HG03066 (cell line): ENCODE measurements at regions not wholly inside any gene's neighbourhood (a gene's known extent, or its start where the extent isn't known, plus 50 kb on each side); places are given as distances from the start of the nearest gene placed in this dataset.
"Not testable (repeated sequence)": the region's sequence is repeated elsewhere in the genome, so short reads cannot be mapped to it uniquely, and the experiment has no call there.

Source experiments
- ATAC-seq: cut with Tn5 transposase; IDR thresholded peaks from one replicate; pipeline ENCODE4 v1.9.1; 2021; ENCODE audit warnings: low read depth; ENCODE audit not compliant: unreplicated experiment

DNA sequence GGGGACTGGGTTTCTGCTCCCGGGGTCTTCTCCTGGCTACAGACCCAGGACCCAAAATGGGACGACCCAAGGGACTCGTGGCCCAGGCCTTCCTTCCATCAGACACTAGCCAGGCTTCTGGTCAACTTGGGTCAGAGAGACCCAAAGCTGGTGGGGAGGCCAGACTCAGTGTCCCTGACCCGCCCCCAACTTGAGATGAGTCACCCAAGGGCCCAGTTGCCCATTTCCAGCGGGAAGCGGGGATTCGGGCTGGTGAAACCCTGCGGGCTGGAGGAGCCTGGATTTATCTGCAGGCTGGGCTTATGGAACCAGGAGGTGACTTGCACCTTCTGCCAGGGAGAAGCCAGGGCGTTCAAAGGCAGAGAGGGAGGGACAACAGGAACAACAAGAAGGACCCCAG is 81.5 kb downstream of the RFLNA start:
- ATAC-seq, result no peak

DNA sequence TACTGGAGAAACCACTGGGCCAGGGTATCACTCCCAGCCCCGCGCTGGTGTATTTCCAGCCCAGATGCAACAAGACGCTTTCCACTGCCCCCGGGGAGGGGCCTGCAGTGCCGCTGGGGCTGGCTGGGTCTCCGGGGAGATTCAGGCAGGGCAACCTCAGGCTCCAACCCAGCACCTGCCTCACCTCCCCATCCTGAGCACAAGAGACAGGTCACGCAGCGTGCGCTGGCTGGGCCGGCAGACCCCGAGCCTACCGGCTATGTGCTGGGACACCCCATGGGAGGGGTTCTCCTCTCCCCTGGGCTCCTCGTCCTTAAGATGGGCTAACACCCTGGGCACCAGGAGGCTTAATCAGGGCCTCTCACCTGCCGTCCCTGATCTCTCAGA is 80.9 kb downstream of the RFLNA start:
- no peak for ATAC-seq

DNA sequence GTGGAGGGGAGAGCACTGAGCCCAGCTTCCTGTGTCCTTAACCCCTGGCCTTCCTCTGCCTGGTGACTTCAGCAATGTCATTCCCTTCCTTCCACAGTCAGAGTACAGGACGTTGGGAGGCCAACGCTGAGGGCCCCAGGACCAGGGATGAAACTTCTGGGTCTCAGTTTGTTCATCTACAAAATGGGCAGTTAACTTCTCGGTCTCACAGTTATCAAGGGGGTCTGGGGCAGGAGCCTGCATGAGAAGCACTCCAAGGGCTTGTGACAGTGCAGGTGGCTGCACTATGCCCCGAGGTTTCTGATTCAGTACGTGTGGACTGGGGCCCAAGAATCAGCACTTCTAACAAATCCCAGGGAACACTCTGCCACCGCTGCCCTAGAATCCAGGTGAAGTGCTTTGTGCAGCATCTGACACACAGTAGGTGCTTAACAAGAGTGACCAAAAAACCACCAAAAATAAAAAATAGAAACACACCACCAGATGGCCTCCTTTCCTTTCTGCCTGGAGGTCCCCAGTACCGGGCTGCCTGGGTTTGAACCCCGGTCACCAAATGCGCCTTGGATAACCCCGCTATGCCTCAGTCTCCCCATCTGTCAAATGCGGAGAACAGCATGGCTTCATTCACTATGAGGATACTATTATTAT is 80.4 kb downstream of the RFLNA start:
- no peak for ATAC-seq

DNA sequence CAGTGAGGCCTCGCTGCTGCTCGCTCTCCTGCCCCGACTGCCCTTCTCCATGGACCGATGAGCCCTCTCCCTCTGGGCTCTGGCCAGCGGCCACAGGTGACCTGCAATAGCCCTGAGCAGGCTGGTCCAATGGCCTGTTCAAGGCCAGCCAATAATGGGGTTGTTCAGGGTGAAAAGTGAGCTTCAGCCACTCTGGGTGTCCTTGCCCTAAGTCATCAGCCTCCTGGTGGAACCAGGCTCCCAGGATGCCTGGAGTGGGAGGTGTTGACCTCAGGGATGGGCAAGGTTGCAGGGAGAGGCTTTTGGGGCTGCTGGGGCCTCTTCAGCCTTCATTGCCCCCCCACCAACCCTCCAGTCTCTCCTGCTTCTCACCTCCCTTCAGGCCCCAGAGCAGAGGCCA is 79.7 kb downstream of the RFLNA start:
- ATAC-seq, result no peak

DNA sequence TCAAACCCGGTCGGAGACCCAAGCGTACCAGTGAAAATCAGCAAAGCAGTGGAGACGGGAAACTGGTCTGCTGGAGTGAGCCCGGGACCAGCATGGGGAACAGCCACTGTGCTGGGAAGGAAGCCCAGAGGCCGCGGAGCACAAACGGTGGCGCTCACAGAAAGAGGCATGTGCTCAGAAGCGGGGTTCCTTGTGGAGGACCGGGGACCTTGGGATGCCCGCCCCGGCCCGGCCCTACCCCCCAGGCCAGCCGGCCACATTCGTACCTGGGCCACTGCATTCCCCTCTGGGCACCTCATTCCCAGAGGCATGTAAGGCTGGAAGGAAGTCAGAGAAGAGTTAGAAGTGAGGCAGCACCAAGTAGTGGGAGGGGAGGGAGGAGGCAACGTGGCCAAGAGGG is 79.3 kb downstream of the RFLNA start:
- no peak for ATAC-seq

DNA sequence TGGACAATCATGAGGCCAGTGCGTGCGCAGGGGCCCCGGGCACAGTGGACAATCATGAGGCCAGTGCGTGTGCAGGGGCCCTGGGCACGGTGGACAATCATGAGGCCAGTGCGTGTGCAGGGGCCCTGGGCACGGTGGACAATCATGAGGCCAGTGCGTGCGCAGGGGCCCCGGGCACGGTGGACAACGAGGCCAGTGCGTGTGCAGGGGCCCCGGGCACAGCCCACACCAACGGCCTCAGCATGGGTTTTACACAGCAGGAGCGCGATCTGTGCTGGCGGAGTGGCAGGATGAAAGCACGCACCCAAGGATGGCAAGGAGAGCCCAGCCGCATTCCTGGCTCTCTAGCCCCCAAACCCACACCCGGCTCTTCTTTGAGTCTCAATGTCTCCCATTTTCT is 78.8 kb downstream of the RFLNA start:
- not testable (repeated sequence) for ATAC-seq

DNA sequence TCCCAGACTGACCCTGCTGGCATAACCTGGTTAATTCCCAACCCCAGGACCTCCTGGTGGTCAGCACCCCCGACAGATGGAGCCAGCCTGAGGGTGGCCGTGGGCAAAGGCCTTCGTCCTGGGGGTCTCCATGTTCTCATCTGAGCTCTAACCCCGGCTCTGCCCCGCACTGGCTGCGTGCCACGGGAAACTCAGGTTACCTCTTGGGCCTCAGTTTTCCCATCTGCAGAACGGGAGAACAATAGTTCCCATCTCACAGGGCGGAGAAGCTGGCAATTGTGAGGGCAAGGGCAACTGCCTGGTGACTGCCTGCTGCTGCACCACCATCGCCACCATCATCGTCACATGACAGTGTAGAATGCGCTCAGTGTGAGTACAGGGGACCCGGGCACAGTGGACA is 77.9 kb downstream of the RFLNA start:
- ATAC-seq, result no peak

DNA sequence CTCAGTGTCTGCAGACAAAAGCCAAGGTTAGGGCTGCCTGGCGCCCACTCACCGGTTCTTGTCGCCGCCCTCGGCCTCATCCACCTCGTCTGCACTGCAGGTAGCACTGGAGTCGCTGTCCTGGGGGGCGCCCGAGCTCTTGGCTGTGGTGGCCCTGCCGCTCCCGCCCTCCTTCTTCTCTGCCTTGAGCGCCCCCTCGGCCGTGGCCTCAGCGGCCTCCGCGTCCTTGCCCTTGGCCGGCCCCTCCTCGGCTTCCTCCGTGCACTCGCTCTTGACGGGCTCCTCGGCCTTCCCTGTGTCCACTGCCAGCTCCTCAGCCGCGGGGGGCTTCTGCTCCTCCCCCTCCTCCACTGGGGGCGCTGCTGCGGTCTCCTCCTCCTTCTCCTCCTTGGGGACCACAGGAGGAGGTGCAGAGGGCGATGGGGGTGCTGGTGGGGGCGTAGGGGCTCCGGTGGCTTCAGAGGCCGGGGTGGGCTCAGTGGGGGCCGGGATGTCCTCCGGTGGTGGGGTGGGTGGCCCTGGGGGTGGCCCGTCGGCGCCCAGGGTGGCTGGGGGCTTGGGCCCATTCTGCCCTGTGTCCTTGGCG is 77.2 kb downstream of the RFLNA start:
- no peak for ATAC-seq

DNA sequence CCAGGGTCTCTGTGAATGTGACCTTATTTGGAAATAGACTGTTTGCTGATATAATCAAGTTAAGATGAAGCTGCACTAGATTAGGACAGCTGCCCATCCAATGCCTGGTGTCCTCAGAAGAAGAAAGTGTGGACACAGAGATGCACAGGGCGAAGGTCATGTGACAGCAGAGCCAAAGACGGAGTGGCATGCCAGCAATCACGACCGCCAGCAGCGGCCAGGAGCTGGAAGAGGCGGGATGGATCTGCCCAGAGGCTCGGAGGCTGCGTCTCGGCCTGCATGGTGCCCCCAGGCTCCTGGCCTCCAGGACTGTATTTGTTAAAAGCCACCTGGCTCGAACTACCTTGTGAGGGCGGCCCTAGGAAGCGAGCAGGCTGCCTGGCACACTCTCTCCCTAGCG is 76.5 kb downstream of the RFLNA start:
- ATAC-seq, result no peak

DNA sequence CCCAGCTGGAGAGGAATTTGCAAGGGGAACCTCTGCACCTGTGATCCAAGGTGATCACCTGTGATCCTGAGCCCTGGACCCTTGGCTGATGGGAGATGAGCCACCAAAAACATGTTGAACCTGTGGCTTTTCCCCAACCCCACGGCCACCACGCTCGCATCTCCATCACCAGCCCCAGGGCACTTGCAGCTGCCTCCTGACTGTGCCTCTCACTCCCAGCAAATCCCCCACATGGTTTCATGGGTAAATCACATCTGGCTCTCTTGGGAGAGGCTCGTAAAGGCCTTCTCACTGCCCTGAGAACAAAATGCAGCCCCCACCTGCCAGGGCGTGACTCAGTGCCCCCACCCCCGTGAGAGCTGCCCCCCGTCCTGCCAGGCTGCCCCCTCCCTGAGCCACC is 76.0 kb downstream of the RFLNA start:
- ATAC-seq, result no peak

DNA sequence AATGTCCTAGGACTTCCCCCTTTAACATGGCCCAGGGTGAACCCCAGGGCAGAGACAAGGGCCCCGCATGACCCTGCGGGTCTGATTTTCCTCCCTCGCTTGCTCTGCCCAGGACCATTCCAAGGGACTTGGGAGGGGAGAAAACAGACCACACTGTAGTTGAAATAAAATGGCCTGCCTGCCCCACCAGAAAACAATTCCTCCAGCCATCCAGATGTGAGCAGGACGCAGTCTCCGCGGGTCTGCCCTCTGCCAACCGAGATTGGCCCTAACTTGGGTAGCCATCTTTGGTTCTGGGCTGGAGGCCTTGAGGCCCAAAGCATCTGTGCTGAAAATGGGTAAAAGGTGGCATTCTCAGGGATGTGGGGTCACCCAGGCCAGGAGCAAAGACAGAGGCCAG is 75.5 kb downstream of the RFLNA start:
- ATAC-seq, result no peak

DNA sequence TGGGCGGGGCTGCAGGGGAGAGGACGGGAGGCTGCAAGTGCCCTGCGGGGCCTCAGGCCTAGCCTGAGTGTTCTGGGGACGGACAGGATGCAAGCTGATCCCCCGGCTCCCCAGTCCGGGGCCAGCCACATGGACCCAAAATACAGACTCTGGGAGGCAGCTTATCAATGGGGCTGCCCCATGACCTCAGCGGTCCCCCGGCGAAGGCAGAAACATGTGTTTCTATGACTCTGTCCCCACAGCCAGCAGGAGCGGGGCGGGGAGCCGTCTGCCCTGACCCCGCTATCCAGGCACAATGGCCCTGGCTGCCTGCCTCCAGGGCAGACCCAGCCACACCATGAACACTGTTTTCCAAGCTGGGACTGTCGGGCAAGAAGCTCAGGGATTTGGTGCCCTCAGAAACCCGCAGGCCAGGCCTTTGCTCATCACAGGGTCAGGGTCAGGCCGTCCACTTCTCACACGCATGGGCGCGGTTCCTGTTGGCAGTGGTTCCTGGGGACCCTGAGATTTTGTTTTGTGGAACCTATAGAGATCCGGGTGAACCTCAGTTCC is 75.0 kb downstream of the RFLNA start:
- ATAC-seq, result no peak

DNA sequence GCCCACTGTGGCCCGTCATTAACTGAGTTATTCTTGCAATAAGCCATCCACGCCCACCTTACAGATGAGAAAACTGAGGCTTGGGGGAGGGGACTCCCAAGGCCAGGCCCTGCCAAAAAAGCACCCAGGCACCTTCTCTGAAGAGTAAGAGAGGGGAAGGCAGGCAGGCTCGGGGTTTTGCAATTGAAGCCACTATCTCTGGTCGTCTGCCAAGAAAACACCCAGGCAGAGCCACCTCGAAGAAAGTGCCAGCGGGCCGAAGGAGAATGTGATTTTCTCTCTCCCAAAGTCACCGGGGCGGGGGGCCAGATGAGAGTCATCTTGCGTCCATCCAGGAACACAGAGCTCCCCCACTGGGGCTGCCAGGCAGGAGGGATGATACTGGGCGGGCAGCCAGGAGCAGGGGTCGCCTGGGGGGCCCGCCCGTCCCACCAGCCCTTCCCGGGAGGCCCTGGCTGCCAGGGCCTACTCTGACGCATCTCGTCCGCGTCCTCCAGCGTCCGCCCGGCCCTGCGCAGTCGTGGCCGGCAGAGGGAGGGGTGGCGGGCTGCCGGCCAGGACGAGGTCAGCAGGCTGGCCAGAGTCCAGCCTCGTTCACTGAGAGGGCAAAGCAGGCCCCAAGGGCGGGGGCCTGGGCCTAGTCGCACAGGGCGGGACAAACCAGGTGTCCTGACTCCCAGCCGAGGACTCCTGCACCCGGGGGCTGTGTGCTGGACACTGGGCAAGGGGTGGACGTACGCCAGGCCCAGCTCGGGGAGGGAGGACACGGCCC is 74.3 kb downstream of the RFLNA start:
- ATAC-seq, result no peak

DNA sequence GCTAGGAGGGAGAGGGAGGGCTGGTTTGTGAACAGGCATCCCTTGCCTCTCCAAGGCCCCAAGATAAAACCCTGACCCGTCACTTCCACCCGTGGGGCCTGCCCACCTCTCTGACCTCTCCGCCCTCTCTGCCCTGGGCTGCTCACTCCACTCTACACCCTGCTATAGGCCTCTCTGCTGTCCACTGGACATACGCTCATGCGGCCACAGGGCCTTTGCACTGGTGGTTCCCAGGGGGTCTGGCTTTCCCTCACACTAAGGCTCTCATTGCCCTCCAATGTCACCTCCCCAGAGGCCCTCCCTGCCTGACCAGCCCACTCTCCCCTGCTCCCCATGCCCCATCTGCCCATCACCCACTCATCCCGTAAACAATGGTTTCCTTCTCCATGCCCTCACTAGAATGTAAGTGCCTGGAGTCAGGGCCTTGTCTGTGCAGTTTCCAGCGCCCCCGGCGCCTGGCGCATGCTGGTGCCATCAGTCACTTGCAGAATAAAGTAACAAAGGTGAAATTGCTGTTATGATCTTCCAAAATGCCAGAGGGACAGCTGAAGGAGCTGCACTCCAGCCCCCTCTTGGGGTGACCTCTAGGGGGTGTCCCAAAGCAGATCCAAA is 73.6 kb downstream of the RFLNA start:
- no peak for ATAC-seq

DNA sequence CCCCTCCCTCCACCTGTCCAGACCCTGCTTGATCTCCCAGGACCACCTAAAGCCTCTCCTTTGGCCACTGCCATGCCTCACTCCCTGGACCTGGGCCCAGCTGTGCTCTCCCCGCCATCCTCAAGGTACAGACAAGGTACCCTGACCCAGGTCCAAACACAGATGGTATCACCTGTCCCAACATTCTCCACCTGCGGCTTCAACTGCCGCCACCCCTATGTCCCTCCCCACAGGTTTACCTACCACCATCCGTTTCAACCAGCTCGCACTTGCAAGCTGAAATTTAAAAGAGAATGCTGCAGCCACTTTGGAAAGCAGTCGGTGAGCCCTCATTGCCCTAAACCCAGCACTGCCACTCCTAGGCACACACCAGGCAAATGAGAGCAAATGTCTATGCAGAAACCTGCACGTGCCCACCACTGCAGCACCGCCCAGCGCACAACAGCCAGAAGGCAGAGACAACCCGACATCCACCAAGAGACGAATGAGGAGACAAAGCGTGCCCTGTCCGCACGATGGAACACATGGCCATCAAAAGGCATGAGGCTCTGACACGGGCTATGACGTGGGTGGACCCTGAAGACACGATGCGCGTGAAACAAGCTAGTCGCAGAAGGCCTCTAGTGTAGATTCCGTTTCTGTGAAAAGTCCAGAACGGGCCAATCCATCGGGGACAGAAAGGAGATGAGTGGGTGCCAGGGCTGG is 71.0 kb downstream of the RFLNA start:
- no peak for ATAC-seq
